HepG2 (cell line): ENCODE measurements at regions not wholly inside any gene's neighbourhood (a gene's known extent, or its start where the extent isn't known, plus 50 kb on each side); places are given as distances from the start of the nearest gene placed in this dataset.

Experiments
- ATAC-seq: fragments of 200-7000 bp; cut with Tn5 transposase; 3 replicates; pipeline ENCODE4 v1.9.1; 2020; ENCODE audit warnings: mild to moderate bottlenecking, moderate library complexity
- BruUV-seq: library from RNA; stranded (reverse); fragments of 400-500 nt; replicated peaks from 2 replicates; lab custom pipeline; 2021; lab: Mats Ljungman, UMichigan
- CTCF ChIA-PET: fragments of 300-600 bp; formaldehyde crosslinking; extraction: SDS; loops from one replicate; lab custom pipeline; 2021; ENCODE audit warnings: low total read pairs, inconsistent platforms, low intra/inter-chr PET ratio; lab: Yijun Ruan, JAX
- POLR2A ChIA-PET: fragments of 350-600 bp; sonication (Branson Sonifier 250); formaldehyde crosslinking; loops from one replicate; lab custom pipeline; 2020; ENCODE audit warnings: antibody characterized with exemption, inconsistent platforms; lab: Yijun Ruan, JAX
- DNase-seq: peaks from one replicate; pipeline ENCODE4 v3.0.0-alpha.2; 2015; ENCODE audit warnings: low spot score
- FAIRE-seq: peaks from 3 replicates; lab custom pipeline; 2011; peaks lifted over from hg19 to GRCh38; lab: Jason Lieb, UNC
- H2AFZ ChIP-seq: one replicate; pipeline ENCODE4 v1.6.1; 2011; ENCODE audit warnings: low read length, inconsistent platforms
- H3K27ac ChIP-seq: fragments of 300-600 bp; 3 replicates; pipeline ENCODE4 v1.8.0; 2011; ENCODE audit warnings: mixed run types, mild to moderate bottlenecking, mixed read lengths, low read length, inconsistent platforms; ENCODE audit not compliant: insufficient read depth; ENCODE audit errors: extremely low read length
- H3K27me3 ChIP-seq, 2 experiments: fragments of 200-600 bp in 1 of 2; 2 replicates in 1 of 2; 3 replicates in 1 of 2; pipeline versions ENCODE4 v1.6.0 to v1.8.0; 2011; ENCODE audit warnings: low read length in 2 of 2, mild to moderate bottlenecking in 2 of 2, moderate library complexity in 2 of 2, inconsistent platforms in 1 of 2; ENCODE audit not compliant: insufficient read depth in 2 of 2, control insufficient read depth in 1 of 2
- H3K36me3 ChIP-seq, 2 experiments: fragments of 200-600 bp in 1 of 2; replicated peaks in 1 of 2; 2 replicates in 1 of 2; 3 replicates in 1 of 2; pipeline versions ENCODE4 v1.5.1 to v1.8.0; 2011; ENCODE audit warnings: low read length in 2 of 2, inconsistent platforms in 1 of 2; ENCODE audit not compliant: insufficient read depth in 2 of 2, control insufficient read depth in 1 of 2
- H3K4me1 ChIP-seq: 2 replicates; pipeline ENCODE4 v1.5.1; 2012; ENCODE audit warnings: low read length, inconsistent platforms; ENCODE audit not compliant: insufficient read depth
- H3K4me2 ChIP-seq: 2 replicates; pipeline ENCODE4 v1.6.0; 2011; ENCODE audit warnings: low read depth, low read length, inconsistent platforms
- H3K4me3 ChIP-seq, 3 experiments: fragments of 200-600 bp in 1 of 3; sonication (generic), shearing (Covaris generic) in 1 of 3; replicated peaks in 1 of 3; 2 replicates each; pipeline ENCODE4 v1.5.1; 2011 to 2016; ENCODE audit warnings: low read length in 3 of 3, inconsistent platforms in 2 of 3, low read depth in 2 of 3, mild to moderate bottlenecking in 2 of 3, control low read depth in 1 of 3, mixed read lengths in 1 of 3; ENCODE audit not compliant: insufficient read depth in 1 of 3
- H3K79me2 ChIP-seq: one replicate; pipeline ENCODE4 v1.6.1; 2011; ENCODE audit warnings: low read length, inconsistent platforms; ENCODE audit not compliant: insufficient read depth
- H3K9ac ChIP-seq: 2 replicates; pipeline ENCODE4 v1.6.0; 2011; ENCODE audit warnings: mild to moderate bottlenecking, low read depth, low read length, inconsistent platforms; ENCODE audit not compliant: insufficient read depth
- H3K9me3 ChIP-seq: 2 replicates; pipeline ENCODE4 v1.5.1; 2012; ENCODE audit warnings: mild to moderate bottlenecking, low read length
- H4K20me1 ChIP-seq: 2 replicates; pipeline ENCODE4 v1.6.0; 2011; ENCODE audit warnings: inconsistent platforms, mild to moderate bottlenecking, low read length, moderate library complexity; ENCODE audit not compliant: insufficient read depth
- ARNT2 ChIP-seq: sonication (generic); formaldehyde crosslinking; IDR thresholded peaks from 2 replicates; pipeline ENCODE4 v1.8.0; 2022; ENCODE audit warnings: mild to moderate bottlenecking, low read depth, missing genetic modification reagents, moderate library complexity
- EED ChIP-seq: sonication (generic); formaldehyde crosslinking; IDR thresholded peaks from 2 replicates; pipeline ENCODE4 v1.5.0; 2020; ENCODE audit warnings: mild to moderate bottlenecking, missing genetic modification reagents
- ELF3 ChIP-seq: IDR thresholded peaks from 2 replicates; pipeline ENCODE4 v1.6.1; 2016; ENCODE audit warnings: missing genetic modification reagents, missing compliant biosample characterization
- GPN1 ChIP-seq: sonication (generic); formaldehyde crosslinking; IDR thresholded peaks from 2 replicates; pipeline ENCODE4 v1.5.1; 2020; ENCODE audit warnings: missing genetic modification reagents, borderline replicate concordance
- GTF2F1 ChIP-seq: fragments of 150-350 bp; IDR thresholded peaks from 2 replicates; pipeline ENCODE4 v1.6.1; 2014; ENCODE audit warnings: low read length
- MBD4 ChIP-seq: IDR thresholded peaks from 2 replicates; pipeline ENCODE4 v1.6.1; 2012; ENCODE audit warnings: low read length, inconsistent platforms, borderline replicate concordance
- NCOA2 ChIP-seq: sonication (generic); formaldehyde crosslinking; IDR thresholded peaks from 2 replicates; pipeline ENCODE4 v1.8.0; 2022; ENCODE audit warnings: inconsistent platforms
- RBM22 ChIP-seq: fragments of 200-400 bp; formaldehyde crosslinking; optimal IDR thresholded peaks from 2 replicates; pipeline ENCODE3; 2017; ENCODE audit warnings: mild to moderate bottlenecking, low read length, moderate library complexity
- SMAD9 ChIP-seq: sonication (generic); formaldehyde crosslinking; IDR thresholded peaks from 2 replicates; pipeline ENCODE4 v1.5.1; 2020; ENCODE audit warnings: mild to moderate bottlenecking, missing genetic modification reagents
- SP4 ChIP-seq: sonication (generic); formaldehyde crosslinking; IDR thresholded peaks from 2 replicates; pipeline ENCODE4 v1.8.1; 2023; ENCODE audit warnings: mild to moderate bottlenecking, missing genetic modification reagents
- ZFP36L2 ChIP-seq: sonication (generic); formaldehyde crosslinking; IDR thresholded peaks from 2 replicates; pipeline ENCODE4 v1.4.0; 2020; ENCODE audit warnings: missing genetic modification reagents
- ZNF143 ChIP-seq: sonication (generic); formaldehyde crosslinking; IDR thresholded peaks from 2 replicates; pipeline ENCODE4 v1.4.0; 2020; ENCODE audit warnings: missing genetic modification reagents
- ZNF275 ChIP-seq: sonication (generic); formaldehyde crosslinking; IDR thresholded peaks from 2 replicates; pipeline ENCODE4 v1.8.0; 2022; ENCODE audit warnings: missing genetic modification reagents, mild to moderate bottlenecking, inconsistent platforms, borderline replicate concordance
- ZNF432 ChIP-seq: sonication (generic); formaldehyde crosslinking; IDR thresholded peaks from 2 replicates; pipeline ENCODE4 v1.5.0; 2020; ENCODE audit warnings: missing genetic modification reagents, mild to moderate bottlenecking, borderline replicate concordance
- ZNF484 ChIP-seq: sonication (generic); formaldehyde crosslinking; IDR thresholded peaks from 2 replicates; pipeline ENCODE4 v1.5.1; 2020; ENCODE audit warnings: mild to moderate bottlenecking, low read depth, missing genetic modification reagents, borderline replicate concordance
- ZNF496 ChIP-seq: sonication (generic); formaldehyde crosslinking; IDR thresholded peaks from 2 replicates; pipeline ENCODE4 v1.8.1; 2023; ENCODE audit warnings: mild to moderate bottlenecking, moderate library complexity, missing genetic modification reagents; ENCODE audit not compliant: insufficient replicate concordance
- ZNF598 ChIP-seq: sonication (generic); formaldehyde crosslinking; IDR thresholded peaks from 2 replicates; pipeline ENCODE4 v1.5.1; 2020; ENCODE audit warnings: mild to moderate bottlenecking, missing genetic modification reagents, borderline replicate concordance
- ZNF747 ChIP-seq: sonication (generic); formaldehyde crosslinking; IDR thresholded peaks from 2 replicates; pipeline ENCODE4 v1.8.1; 2023; ENCODE audit warnings: missing genetic modification reagents, mild to moderate bottlenecking, borderline replicate concordance
- ZNF83 ChIP-seq: sonication (generic); formaldehyde crosslinking; IDR thresholded peaks from 2 replicates; pipeline ENCODE4 v1.4.0; 2020; ENCODE audit warnings: missing genetic modification reagents, mild to moderate bottlenecking, borderline replicate concordance
- ZNF841 ChIP-seq: sonication (generic); formaldehyde crosslinking; IDR thresholded peaks from 2 replicates; pipeline ENCODE4 v1.8.1; 2023; ENCODE audit warnings: missing genetic modification reagents, borderline replicate concordance
- ZSCAN31 ChIP-seq: sonication (generic); formaldehyde crosslinking; IDR thresholded peaks from 2 replicates; pipeline ENCODE4 v1.5.0; 2020; ENCODE audit warnings: low read depth, mild to moderate bottlenecking, missing genetic modification reagents
- WGBS: methylation state at CpG from one replicate; pipeline ENCODE4 v1.1.6; 2017; ENCODE audit warnings: low lambda C conversion rate; 5-methylcytosine and 5-hydroxymethylcytosine counted together
- in situ Hi-C: cut with HindIII; loops from 2 replicates; pipeline ENCODE4 v1.10.0; 2017; ENCODE audit warnings: low pct_unique_long_range_greater_than_20kb; ENCODE audit not compliant: extremely low pct_ligation_motif_present
- intact Hi-C: fragments of 100-400 bp; cut with micrococcal nuclease; formaldehyde crosslinking; loops from one replicate; pipeline ENCODE4 v1.10.0; 2022; ENCODE audit not compliant: unreplicated experiment

GRCh38 chr5:107232293-107232692 lies 438.4 kb downstream of the EFNA5 start:
- POLR2A ChIA-PET = no interaction called here
- Histone ChIP-seq H3K27me3 (no peaks in the 10 kb centered on the region), H3K79me2 (no peaks in the 10 kb centered on the region), H4K20me1 (no peaks in the 10 kb centered on the region), H3K4me3 (no peak overlapping the region), H3K9me3 (no peaks in the 10 kb centered on the region), H3K4me2 (no peak overlapping the region), H2AFZ (no peak overlapping the region), H3K27ac (no peak overlapping the region), H3K36me3 (no peaks in the 10 kb centered on the region), H3K4me1 (no peaks in the 10 kb centered on the region), H3K9ac (no peak overlapping the region)
- ATAC-seq = no peak
- CTCF ChIA-PET = no interaction called here
- BruUV-seq = no TSS peak
- intact Hi-C loops (no loop called here), in situ Hi-C loops (no loop called here)
- no peak for DNase-seq
- WGBS = 0% methylated on average over 1 of the region's 1 CpG
- FAIRE-seq = no peak
- TF ChIP-seq ZNF598 (CRISPR knock-in tag) (no peak), ZNF432 (no peak), GPN1 (CRISPR knock-in tag) (no peak), ZNF496 (CRISPR knock-in tag) (no peak), ZNF841 (CRISPR knock-in tag) (no peak)

- in situ Hi-C loops (no loop called here), intact Hi-C loops (no loop called here)
- POLR2A ChIA-PET = no interaction called here
- no peak for FAIRE-seq
- Histone ChIP-seq H3K4me2 (no peak overlapping the region), H3K9me3 (no peaks in the 10 kb centered on the region), H3K27ac (no peak overlapping the region), H2AFZ (no peak overlapping the region), H3K4me1 (no peaks in the 10 kb centered on the region), H3K4me3 (no peak overlapping the region), H3K27me3 (no peaks in the 10 kb centered on the region), H3K36me3 (no peaks in the 10 kb centered on the region), H4K20me1 (no peaks in the 10 kb centered on the region), H3K79me2 (no peaks in the 10 kb centered on the region), H3K9ac (no peak overlapping the region)
- BruUV-seq = no TSS peak
- CTCF ChIA-PET = no interaction called here
- DNase-seq = no peak
- WGBS = 0% methylated on average over 1 of the region's 1 CpG
- ATAC-seq = no peak
- TF ChIP-seq MBD4 (no peak), ARNT2 (CRISPR knock-in tag) (no peak), ELF3 (no peak), ZNF747 (no peak), ZNF484 (CRISPR knock-in tag) (no peak), ZFP36L2 (CRISPR knock-in tag) (no peak), ZNF275 (no peak), GTF2F1 (no peak), SP4 (CRISPR knock-in tag) (no peak), NCOA2 (CRISPR knock-in tag) (no peak), EED (CRISPR knock-in tag) (no peak), ZNF83 (CRISPR knock-in tag) (no peak), RBM22 (no peak), ZNF143 (CRISPR knock-in tag) (no peak), SMAD9 (no peak), ZSCAN31 (no peak)
These were observed 439.5 kb downstream of the EFNA5 start for GRCh38 chr5:107231191-107231590.
